ENCODE measurements at regions not wholly inside any gene's neighbourhood (a gene's known extent, or its start where the extent isn't known, plus 50 kb on each side); places are given as distances from the start of the nearest gene placed in this dataset.

- TF ChIP-seq ADNP (CRISPR knock-in tag; IDR thresholded peaks at IDR 0.05) (no peak), HMGXB4 (CRISPR knock-in tag; IDR thresholded peaks at IDR 0.05; ENCODE audit: borderline replicate concordance in 1 of 2, low read depth in 1 of 2) (no peak)
Measured at GRCh38 chr1:199629624-199630023, 397.9 kb upstream of the NR5A2 start.
